LNCaP clone FGC (cell line): ENCODE measurements at regions not wholly inside any gene's neighbourhood (a gene's known extent, or its start where the extent isn't known, plus 50 kb on each side); places are given as distances from the start of the nearest gene placed in this dataset.
"Not testable (repeated sequence)": the region's sequence is repeated elsewhere in the genome, so short reads cannot be mapped to it uniquely, and the experiment has no call there.

ENCODE experiments used
- DNase-seq: peaks from one replicate; pipeline ENCODE4 v3.0.0-alpha.2; 2011; ENCODE audit warnings: low read depth
- H3K4me3 ChIP-seq: 2 replicates; pipeline ENCODE4 v1.5.1; 2011; ENCODE audit warnings: mild to moderate bottlenecking, low read depth, low read length, control low read depth
- CTCF ChIP-seq: IDR thresholded peaks from 2 replicates; pipeline ENCODE4 v1.5.1; 2012; ENCODE audit warnings: mild to moderate bottlenecking; ENCODE audit not compliant: control insufficient read depth, insufficient read depth; ENCODE audit errors: extremely low read depth

DNA sequence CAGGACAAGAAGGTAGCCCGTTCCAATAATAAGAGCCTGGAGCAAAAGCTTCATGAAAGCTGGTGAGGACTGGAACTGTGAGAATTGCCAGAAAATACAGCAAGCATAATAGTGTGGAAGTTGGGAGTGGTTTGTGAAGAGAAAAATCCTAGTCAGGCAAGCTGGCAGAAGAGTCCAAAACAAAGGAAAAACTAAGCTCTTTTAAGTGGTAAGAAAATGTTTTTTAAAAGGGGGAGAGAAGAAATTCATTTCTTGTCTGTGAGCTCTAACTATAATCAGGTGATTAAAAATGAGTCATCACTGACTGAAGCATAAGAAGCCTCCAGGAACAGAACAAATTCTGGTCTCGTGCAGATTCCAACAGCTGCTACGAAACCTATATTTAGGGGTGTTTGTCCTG lies 102.6 kb downstream of the CAAP1 start:
- no peak for TF ChIP-seq CTCF
- no peak for DNase-seq
- H3K4me3 ChIP-seq: no peak overlapping the region

- H3K4me3 ChIP-seq: no peak overlapping the region
- DNase-seq: no peak
- TF ChIP-seq CTCF: no peak
These were observed 106.0 kb downstream of the CAAP1 start for GRCh38 chr9:26786564-26786963.

DNA sequence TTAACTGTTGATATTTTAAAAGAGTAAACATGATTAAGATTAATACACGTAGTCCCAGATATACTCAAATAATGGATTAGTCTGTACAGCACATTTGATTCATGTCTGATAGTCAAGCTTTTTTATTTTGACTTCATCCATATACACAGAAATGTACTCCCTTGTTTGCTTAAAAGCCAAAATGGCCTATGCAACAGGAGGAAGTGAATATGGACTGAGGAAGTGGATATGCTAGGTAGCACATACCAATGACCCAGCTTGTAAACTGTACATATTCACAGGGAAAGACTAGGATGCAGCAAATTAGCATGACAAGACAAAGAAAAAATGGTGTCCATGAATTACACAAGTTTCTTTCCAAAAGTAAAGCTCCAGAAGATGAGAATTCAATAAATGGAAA lies 109.7 kb downstream of the CAAP1 start:
- peak; percentile 89 for DNase-seq
- no peak overlapping the region for H3K4me3 ChIP-seq
- TF ChIP-seq CTCF: no peak

DNA sequence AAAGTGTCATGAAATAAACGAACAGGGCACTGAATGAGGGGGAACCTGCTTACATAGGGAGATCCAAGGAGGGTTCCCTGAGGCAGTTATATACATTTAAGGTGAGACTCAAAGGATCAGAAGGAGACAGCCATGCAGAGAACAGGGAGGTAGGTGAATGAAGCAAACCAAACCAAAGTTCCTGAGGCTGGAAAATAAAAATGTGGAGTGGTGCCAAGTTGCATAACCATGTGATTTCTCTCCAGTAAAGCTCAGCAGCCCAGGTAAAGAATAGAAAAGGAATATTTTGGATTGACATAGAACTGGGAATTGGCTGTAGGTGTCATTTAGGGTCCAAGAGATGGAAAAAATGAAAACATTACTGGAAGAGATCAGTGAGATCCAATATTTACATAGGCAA lies 110.7 kb downstream of the CAAP1 start:
- H3K4me3 ChIP-seq: no peak overlapping the region
- TF ChIP-seq CTCF: no peak
- DNase-seq: no peak

DNA sequence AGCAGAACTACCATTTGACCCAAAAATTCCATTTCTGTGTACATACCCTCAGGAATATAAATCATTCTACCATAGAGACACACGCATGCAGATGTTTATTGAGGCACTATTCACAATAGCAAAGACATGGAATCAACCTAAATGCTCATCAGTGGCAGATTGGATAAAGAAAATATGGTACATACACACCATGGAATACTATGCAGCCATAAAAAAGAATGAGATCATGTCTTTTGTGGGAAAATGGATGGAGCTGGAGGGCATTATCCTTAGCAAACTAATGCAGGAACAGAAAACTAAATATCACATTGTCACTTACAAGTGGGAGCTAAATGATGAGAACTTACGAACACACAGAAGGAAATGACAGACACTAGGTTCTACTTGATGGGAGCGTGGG lies 112.3 kb downstream of the CAAP1 start:
- not testable (repeated sequence) for H3K4me3 ChIP-seq, DNase-seq

DNA sequence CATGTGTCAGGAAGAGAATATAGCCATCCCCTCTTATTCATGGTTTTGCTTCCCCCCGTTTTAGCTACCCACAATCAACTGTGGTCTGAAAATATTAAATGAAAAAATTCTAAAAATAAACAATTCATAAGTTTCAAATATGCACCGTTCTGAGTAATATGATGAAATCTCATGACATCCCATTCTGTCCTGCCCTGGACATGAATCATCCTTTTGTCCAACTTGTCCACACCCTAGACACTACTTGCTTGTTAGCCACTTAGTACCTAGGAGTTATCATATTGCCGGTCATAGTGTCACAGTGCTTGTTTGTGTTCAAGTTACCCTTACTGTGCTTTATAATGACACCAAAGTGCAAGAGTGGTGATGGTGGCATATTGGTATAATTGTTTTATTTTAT lies 113.5 kb downstream of the CAAP1 start:
- no peak for DNase-seq
- TF ChIP-seq CTCF: no peak
- no peak overlapping the region for H3K4me3 ChIP-seq

- no peak for DNase-seq
- H3K4me3 ChIP-seq: no peak overlapping the region
- no peak for TF ChIP-seq CTCF
These were observed 117.2 kb downstream of the CAAP1 start for GRCh38 chr9:26775391-26775790.

DNA sequence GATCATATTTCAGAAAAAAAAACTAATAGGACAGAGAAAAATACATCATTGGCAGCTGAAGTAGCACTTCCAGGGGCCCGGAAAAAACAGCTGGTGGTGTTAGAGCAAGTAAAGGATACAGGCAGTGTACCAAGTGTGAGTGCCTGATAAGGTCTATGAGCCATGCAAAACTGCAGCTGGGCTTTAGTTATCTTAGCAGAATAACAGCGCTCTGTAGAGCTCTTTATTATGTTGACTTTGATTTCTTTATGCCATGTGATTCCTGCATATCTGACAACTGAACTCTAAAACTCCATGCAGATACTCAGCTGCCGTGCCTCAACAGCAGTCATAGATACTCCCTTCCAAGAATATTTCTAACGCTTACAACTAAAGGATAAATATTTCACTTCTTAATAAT lies 119.5 kb downstream of the CAAP1 start:
- TF ChIP-seq CTCF: no peak
- no peak overlapping the region for H3K4me3 ChIP-seq
- DNase-seq: no peak
